Left hindlimb (tissue), 1 donor: ENCODE measurements at regions not wholly inside any gene's neighbourhood (a gene's known extent, or its start where the extent isn't known, plus 50 kb on each side); places are given as distances from the start of the nearest gene placed in this dataset.
"Not testable (repeated sequence)": the region's sequence is repeated elsewhere in the genome, so short reads cannot be mapped to it uniquely, and the experiment has no call there.

Experiments
- DNase-seq: peaks from one replicate; pipeline ENCODE4 v3.0.0-alpha.2; 2018

DNA sequence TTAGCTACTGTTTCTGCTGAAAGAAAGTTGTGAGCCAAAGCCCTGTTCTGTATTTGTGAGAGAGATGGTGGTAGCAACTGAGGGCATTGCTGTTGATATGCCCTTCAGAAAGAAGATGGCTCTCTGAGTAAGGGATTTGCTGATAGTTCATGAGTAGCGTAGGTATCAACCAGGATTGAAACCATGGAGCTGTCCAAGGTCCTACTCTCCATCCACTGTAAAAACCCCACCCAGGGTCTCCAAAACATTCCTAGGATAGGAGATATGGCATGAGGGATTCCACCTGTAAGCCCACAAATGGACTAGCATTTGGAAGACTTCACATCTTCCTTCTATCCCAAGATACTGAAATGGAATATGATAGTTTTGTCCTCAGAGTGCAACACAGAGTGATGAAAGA, 277.1 kb upstream of the PRKX start:
- DNase-seq: no peak

DNA sequence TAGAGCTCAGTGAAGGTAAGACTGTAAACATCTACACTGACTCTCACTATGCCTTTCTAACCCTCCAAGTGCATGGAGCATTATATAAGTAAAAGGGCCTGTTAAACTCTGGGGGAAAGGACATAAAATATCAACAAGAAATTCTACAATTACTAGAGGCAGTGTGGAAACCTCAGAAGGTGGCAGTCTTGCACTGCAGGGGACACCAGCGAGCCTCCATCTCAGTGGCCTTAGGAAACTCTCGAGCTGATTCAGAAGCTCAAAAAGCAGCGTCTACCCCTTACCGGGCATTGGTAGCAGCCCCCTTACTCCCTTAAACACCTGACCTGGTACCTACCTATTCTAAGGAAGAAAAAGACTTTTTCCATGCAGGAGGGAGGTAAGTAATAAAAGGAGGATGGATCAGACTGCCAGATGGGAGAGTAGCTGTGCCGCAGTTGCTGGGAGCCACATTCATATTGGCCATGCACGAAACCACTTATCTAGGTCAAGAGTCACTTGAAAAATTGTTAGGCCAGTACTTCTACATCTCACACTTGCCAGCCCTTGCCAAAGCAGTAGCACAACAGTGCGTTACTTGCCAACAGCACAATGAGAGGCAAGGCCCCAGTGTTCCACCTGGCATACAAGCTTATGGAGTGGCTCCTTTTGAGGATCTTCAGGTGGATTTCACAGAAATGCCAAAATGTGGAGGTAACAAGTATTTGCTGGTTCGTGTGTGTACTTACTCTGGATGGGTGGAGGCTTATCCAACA, 258.8 kb upstream of the PRKX start:
- DNase-seq: not testable (repeated sequence)

DNA sequence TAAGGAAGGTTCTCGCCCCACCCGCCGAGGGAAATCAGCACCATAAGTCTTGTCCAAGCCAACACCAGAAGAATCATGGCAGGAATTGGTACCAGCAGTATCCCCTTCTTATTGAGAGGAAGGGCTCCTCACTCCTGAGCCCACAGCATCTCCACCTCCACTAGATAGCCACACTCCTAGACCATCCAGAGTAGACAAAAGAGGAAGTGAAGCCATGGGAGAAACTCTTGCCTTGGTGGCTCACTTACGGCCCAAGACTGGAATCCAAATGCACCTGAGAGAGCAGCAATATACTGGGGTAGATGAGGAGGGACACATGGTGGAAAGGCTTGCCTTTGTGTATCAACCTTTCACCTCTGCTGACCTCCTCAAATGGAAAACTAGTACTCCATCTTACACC, 255.3 kb upstream of the PRKX start:
- no peak for DNase-seq

GRCh38 chrX:3963980-3964379, 250.5 kb upstream of the PRKX start:
- DNase-seq: no peak

DNA sequence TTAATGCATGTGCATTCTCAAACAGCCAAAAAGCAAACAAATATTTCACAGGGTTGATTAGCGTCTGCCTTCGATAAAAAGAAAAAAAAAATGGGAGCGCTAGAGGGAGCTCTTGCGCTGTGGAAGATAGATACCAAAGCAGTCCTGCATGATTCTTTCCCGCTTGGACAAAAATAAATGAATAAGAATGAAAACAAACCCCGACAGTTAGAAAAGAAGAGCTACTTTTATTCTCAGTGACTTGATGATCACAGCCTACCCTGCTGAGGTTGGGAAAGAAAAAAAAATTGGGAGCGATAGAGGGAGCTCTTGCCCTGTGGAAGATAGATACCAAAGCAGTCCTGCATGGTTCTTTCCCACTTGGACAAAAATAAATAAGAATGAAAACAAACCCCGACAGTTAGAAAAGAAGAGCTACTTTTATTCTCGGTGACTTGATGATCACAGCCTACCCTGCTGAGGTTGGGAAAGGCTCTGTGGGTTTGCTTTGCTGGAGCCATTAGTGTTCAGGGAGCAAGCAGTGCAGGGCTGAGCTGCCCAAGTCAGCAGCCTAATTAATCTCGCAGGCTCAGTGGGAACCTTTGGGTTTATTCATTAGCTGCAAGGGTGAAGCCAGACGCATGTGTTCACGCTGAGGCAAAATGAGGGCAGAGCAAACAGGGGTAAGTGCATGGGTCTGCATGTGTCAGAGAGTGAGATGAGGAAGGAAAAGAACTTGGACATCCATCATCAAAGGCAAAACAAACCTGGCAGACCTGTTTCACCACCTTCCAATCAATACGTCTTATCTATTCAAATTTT, 249.3 kb upstream of the PRKX start:
- no peak for DNase-seq

DNA sequence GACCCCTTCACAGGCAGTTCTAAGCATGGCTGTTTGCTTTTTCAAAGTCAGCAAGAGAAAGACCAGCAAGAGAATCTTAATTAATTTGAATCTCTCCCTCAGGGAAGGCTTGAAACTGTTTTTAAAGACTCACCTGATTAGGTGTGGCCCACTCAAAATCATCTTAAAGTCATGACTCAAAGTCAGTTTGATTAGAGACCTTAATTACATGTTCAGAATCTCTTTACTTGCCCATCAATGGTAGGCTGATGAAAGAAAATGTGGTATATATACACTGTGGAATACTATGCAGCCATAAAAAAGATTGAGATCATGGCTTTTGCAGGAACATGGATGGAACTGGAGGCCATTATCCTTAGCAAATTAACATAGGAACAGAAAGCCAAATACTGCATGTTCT, 247.5 kb upstream of the PRKX start:
- no peak for DNase-seq

GRCh38 chrX:3951859-3952258, 238.4 kb upstream of the PRKX start:
- no peak for DNase-seq

GRCh38 chrX:3950373-3950772, 236.9 kb upstream of the PRKX start:
- DNase-seq: no peak

DNA sequence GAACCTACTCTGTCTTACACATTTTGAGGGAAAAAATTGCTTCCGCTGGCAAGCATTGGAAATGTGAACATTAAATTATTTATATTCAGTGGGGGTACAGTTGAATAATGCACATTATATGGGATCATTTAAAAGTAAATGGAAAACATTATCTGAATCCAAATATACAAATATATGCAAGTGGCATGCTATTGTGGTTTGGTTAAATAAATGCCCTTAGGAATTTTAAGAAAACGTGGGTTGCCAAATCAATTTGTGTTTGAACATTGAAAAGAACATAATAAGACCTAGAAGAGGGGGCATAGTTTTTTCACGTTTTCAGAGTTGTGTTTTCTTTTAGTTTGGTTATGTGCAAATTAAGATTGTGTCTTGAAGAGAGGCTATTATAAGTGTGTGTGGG, 230.5 kb upstream of the PRKX start:
- DNase-seq: no peak

DNA sequence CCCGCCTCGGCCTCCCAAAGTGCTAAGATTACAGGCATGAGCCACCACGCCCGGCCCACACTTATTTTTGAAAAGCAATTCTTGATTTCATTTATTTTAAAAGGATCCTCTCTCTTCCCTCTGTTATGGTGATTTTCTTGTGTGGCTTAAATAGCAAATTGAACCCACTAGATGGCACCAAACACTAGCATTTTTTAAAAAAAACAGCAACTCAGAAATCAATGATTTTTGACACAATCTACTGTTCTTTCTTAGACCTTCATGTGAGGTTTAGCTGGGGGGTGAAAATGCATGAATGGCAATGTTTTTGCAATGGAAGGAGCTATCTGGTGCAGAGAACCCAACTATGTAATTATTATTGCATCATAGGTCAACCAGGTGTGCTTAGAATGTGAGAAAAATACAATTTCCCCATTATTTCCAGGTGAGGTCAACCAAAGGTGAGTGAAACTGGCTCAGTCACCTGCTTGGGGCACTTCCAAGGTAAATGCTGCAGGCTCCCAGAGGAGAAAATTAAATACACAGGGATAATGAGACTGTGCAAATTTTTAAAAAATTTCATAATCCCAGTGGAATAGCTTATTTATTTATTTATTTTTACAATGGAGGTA, 226.7 kb upstream of the PRKX start:
- no peak for DNase-seq

DNA sequence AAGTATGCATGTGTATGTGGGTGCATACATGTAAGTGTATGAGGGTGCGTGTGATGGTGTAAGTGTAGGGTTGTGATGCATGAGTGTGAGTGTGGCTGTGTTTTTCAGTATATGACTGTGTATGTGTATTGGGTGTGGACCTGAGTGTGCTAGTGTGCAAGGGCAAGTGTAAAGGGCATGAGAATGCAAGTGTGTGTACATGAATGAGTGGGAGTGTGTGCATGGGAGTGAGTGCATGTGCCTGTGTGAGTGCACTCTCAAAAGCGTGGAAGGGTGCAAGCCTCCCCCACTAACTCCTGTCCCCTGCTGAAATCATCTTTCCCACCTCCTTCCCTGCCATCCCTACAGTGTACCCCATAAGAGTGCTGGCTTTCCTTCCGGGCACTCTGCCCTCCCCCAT, 225.1 kb upstream of the PRKX start:
- DNase-seq: no peak

DNA sequence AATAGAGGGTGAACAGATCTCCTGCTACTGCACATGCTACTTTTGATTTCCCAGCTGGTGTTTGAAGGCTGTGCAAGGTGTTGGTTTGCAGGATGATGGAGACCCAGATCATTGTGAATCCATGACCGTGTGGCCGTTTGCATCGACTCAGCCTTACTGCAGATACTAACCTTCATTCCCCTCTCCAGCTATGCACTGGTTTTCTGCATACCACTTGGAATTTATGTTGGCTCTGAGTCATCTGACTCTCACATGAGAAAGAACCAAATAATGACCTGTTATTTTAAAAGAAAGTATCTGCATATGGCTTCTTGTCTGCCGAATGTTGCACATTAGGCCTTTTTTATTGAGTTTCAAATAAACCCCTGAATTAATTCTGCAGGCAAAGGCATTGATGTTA, 221.7 kb upstream of the PRKX start:
- not testable (repeated sequence) for DNase-seq

- not testable (repeated sequence) for DNase-seq
These were observed 207.1 kb upstream of the PRKX start for GRCh38 chrX:3920424-3921017.

GRCh38 chrX:3919668-3920423, 206.4 kb upstream of the PRKX start:
- not testable (repeated sequence) for DNase-seq

DNA sequence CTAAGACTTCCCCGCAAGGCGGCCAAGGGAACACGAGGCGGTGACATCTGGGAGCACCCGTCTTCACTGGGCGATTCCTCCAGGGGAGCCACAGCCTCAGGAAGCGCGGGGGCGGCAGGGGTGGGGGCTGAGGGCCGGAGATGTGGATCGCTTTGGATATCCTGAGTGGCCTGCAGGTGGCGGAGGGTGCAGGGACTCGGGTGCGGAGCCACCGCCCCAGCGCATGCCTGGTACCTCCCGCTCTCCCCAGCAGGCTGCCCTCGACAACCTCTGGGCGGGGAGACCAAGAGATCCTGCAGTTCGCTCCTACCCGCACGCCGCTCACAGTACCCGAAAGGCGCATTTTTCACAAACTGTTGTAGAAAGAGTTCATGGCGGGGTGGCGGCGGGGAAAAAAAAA, 201.4 kb upstream of the PRKX start:
- not testable (repeated sequence) for DNase-seq

DNA sequence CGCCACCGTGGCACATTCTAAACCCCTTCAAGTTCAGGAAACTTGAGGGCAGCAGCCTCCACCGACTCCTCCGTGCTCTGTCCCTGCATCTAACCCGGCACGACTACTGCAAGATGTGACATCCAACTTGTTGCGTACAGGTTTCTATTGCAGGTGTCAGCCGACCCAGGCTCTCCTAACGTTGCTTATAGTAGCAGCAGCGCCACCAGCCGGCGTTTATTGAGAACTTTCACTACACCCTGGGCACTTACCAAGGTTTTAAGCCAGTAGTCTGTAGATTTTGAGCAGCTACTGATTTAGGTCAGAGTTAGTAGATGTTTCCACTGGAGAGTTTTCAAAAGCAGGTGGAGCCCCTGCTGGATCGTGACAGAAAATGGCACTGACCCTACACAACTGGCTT, 200.6 kb upstream of the PRKX start:
- not testable (repeated sequence) for DNase-seq

GRCh38 chrX:3911012-3911411, 197.6 kb upstream of the PRKX start:
- DNase-seq: not testable (repeated sequence)

- DNase-seq: not testable (repeated sequence)
These were observed 197.2 kb upstream of the PRKX start for GRCh38 chrX:3910611-3911010.

GRCh38 chrX:3905522-3906258, 192.2 kb upstream of the PRKX start:
- not testable (repeated sequence) for DNase-seq

DNA sequence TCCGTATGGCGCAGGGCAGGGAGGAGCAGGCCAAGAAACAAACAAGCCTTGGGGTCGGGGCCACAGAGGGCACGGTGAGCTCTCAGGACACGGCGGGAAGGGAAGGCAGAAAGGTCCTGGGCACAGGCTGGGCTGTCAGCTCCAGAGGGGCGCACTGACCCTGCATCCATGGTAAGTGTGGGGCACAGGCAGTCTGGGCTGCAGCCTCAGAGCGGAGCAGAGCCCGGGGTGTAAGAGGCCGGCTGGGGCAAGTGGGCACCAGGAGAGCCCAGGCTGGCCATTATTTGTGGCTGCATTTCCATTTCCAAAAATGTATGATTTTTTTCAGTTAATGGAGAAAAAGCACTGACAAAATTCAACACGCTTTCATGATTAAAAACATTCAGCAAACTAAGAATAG, 188.8 kb upstream of the PRKX start:
- DNase-seq: not testable (repeated sequence)

DNA sequence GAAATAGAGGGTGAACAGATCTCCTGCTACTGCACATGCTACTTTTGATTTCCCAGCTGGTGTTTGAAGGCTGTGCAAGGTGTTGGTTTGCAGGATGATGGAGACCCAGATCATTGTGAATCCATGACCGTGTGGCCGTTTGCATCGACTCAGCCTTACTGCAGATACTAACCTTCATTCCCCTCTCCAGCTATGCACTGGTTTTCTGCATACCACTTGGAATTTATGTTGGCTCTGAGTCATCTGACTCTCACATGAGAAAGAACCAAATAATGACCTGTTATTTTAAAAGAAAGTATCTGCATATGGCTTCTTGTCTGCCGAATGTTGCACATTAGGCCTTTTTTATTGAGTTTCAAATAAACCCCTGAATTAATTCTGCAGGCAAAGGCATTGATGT, 183.3 kb upstream of the PRKX start:
- DNase-seq: not testable (repeated sequence)

GRCh38 chrX:3882553-3882920, 169.1 kb upstream of the PRKX start:
- DNase-seq: not testable (repeated sequence)
